Mesenchymal stem cell (in vitro differentiated cells and primary cell): ENCODE measurements at regions not wholly inside any gene's neighbourhood (a gene's known extent, or its start where the extent isn't known, plus 50 kb on each side); places are given as distances from the start of the nearest gene placed in this dataset.

Experiments used
- DNase-seq: peaks from one replicate; pipeline ENCODE4 v3.0.0-alpha.2; 2013
- H2AFZ ChIP-seq: one replicate; pipeline ENCODE4 v1.6.1; 2013; ENCODE audit warnings: low read depth, mild to moderate bottlenecking, control low read depth, inconsistent platforms, low read length, moderate library complexity
- H2AK5ac ChIP-seq: 2 replicates; pipeline ENCODE4 v1.6.1; 2013; ENCODE audit warnings: low read length, moderate library complexity, mild to moderate bottlenecking, inconsistent platforms; ENCODE audit not compliant: severe bottlenecking
- H2BK120ac ChIP-seq: one replicate; pipeline ENCODE4 v1.6.1; 2013; ENCODE audit warnings: low read depth, mild to moderate bottlenecking, inconsistent platforms, low read length, moderate library complexity
- H2BK12ac ChIP-seq, 2 experiments: one replicate each; pipeline ENCODE4 v1.6.1; 2013; ENCODE audit warnings: inconsistent platforms in 2 of 2, low read length in 2 of 2, mild to moderate bottlenecking in 2 of 2, moderate library complexity in 2 of 2, control low read depth in 1 of 2
- H2BK15ac ChIP-seq: one replicate; pipeline ENCODE4 v1.6.1; 2013; ENCODE audit warnings: mild to moderate bottlenecking, low read depth, inconsistent platforms; ENCODE audit not compliant: poor library complexity, severe bottlenecking
- H2BK5ac ChIP-seq: 2 replicates; pipeline ENCODE4 v1.6.1; 2013; ENCODE audit warnings: low read depth, mild to moderate bottlenecking, low read length, control low read depth, inconsistent platforms; ENCODE audit not compliant: poor library complexity, severe bottlenecking
- H3K14ac ChIP-seq, 2 experiments: one replicate each; pipeline ENCODE4 v1.6.1; 2013; ENCODE audit warnings: inconsistent platforms in 2 of 2, low read length in 2 of 2, control low read depth in 1 of 2, mild to moderate bottlenecking in 1 of 2, moderate library complexity in 1 of 2
- H3K18ac ChIP-seq, 2 experiments: one replicate each; pipeline ENCODE4 v1.6.1; 2013; ENCODE audit warnings: inconsistent platforms in 2 of 2, low read length in 2 of 2, control low read depth in 1 of 2, low read depth in 1 of 2, mild to moderate bottlenecking in 1 of 2
- H3K23ac ChIP-seq, 2 experiments: one replicate each; pipeline ENCODE4 v1.6.1; 2013; ENCODE audit warnings: inconsistent platforms in 2 of 2, low read length in 2 of 2, mild to moderate bottlenecking in 2 of 2, moderate library complexity in 2 of 2, control low read depth in 1 of 2
- H3K27ac ChIP-seq: 2 replicates; pipeline ENCODE4 v1.5.1; 2013; ENCODE audit warnings: mild to moderate bottlenecking, moderate library complexity, low read length, control low read depth, inconsistent platforms; ENCODE audit not compliant: poor library complexity, severe bottlenecking
- H3K27me3 ChIP-seq, 2 experiments: 2 replicates each; pipeline versions ENCODE4 v1.6.1 to v1.7.0; 2013; ENCODE audit warnings: low read length in 2 of 2, mild to moderate bottlenecking in 2 of 2, moderate library complexity in 2 of 2, control low read depth in 1 of 2, inconsistent platforms in 1 of 2; ENCODE audit not compliant: control insufficient read depth in 1 of 2, insufficient read depth in 1 of 2
- H3K36me3 ChIP-seq, 2 experiments: 2 replicates each; pipeline versions ENCODE4 v1.6.1 to v1.7.0; 2013; ENCODE audit warnings: low read length in 2 of 2, control low read depth in 1 of 2, inconsistent platforms in 1 of 2, low read depth in 1 of 2, mild to moderate bottlenecking in 1 of 2; ENCODE audit not compliant: insufficient read depth in 2 of 2, control insufficient read depth in 1 of 2
- H3K4ac ChIP-seq, 2 experiments: one replicate each; pipeline ENCODE4 v1.6.1; 2013; ENCODE audit warnings: inconsistent platforms in 2 of 2, low read length in 2 of 2, mild to moderate bottlenecking in 2 of 2, moderate library complexity in 2 of 2, control low read depth in 1 of 2, low read depth in 1 of 2
- H3K4me1 ChIP-seq: 2 replicates; pipeline ENCODE4 v1.6.1; 2013; ENCODE audit warnings: low read depth, low read length, control low read depth; ENCODE audit not compliant: control insufficient read depth, insufficient read depth
- H3K4me2 ChIP-seq: 2 replicates; pipeline ENCODE4 v1.6.1; 2013; ENCODE audit warnings: low read length, mild to moderate bottlenecking, inconsistent platforms; ENCODE audit not compliant: poor library complexity, severe bottlenecking
- H3K4me3 ChIP-seq, 2 experiments: 2 replicates each; pipeline versions ENCODE4 v1.5.1 to v1.7.0; 2013; ENCODE audit warnings: low read length in 2 of 2, mild to moderate bottlenecking in 2 of 2, control low read depth in 1 of 2, low read depth in 1 of 2; ENCODE audit not compliant: insufficient read depth in 1 of 2
- H3K79me1 ChIP-seq: replicated peaks from 2 replicates; pipeline ENCODE4 v1.6.1; 2013; ENCODE audit warnings: mild to moderate bottlenecking, control low read depth, low read length, inconsistent platforms; ENCODE audit not compliant: poor library complexity, severe bottlenecking
- H3K9ac ChIP-seq: 2 replicates; pipeline ENCODE4 v1.7.0; 2013; ENCODE audit warnings: mild to moderate bottlenecking, low read length, moderate library complexity
- H3K9me3 ChIP-seq: 2 replicates; pipeline ENCODE4 v1.7.0; 2013; ENCODE audit warnings: mild to moderate bottlenecking, low read length; ENCODE audit not compliant: control insufficient read depth
- H4K8ac ChIP-seq: one replicate; pipeline ENCODE4 v1.6.1; 2013; ENCODE audit warnings: inconsistent platforms, mild to moderate bottlenecking, low read length, moderate library complexity
- H4K91ac ChIP-seq: one replicate; pipeline ENCODE4 v1.6.1; 2013; ENCODE audit warnings: mild to moderate bottlenecking, low read length, inconsistent platforms
- WGBS: methylation state at CpG from one replicate; pipeline ENCODE4 v1.1.7; 2013; ENCODE audit warnings: mixed read lengths; 5-methylcytosine and 5-hydroxymethylcytosine counted together

- Histone ChIP-seq H4K91ac (no peak overlapping the region), H3K4me1 (no peaks in the 10 kb centered on the region), H3K9ac (no peak overlapping the region), H2BK15ac (no peak overlapping the region), H3K27ac (no peak overlapping the region), H2BK120ac (no peak overlapping the region), H3K9me3 (no peaks in the 10 kb centered on the region), H3K36me3 (no peaks in the 10 kb centered on the region), H2BK5ac (no peak overlapping the region), H3K4ac (no peak overlapping the region), H3K23ac (no peak overlapping the region), H4K8ac (no peak overlapping the region), H3K27me3 (peaks cover 5 to 9% of the 10 kb centered on the region in 2 experiments), H3K4me3 (no peak overlapping the region), H2AK5ac (no peak overlapping the region), H3K79me1 (no peaks in the 10 kb centered on the region), H2AFZ (no peak overlapping the region), H3K18ac (peak overlapping the region in 1 of 2 experiments; percentile 18), H3K14ac (no peak overlapping the region), H2BK12ac (no peak overlapping the region), H3K4me2 (no peak overlapping the region)
- 72% methylated on average over 14 of the region's 15 CpGs for WGBS
- DNase-seq = no peak
Observed at GRCh38 chr2:128755695-128756364, 437.2 kb upstream of the HS6ST1 start.

GRCh38 chr2:128756365-128756717 is 437.7 kb upstream of the HS6ST1 start:
- no peak overlapping the region for H3K4me2 ChIP-seq
- H3K9me3 ChIP-seq = no peaks in the 10 kb centered on the region
- H3K4ac ChIP-seq = no peak overlapping the region
- no peak overlapping the region for H2BK120ac ChIP-seq
- H3K9ac ChIP-seq = no peak overlapping the region
- H2BK15ac ChIP-seq = no peak overlapping the region
- H2BK12ac ChIP-seq = peak overlapping the region in 1 of 2 experiments; percentile 6
- no peak overlapping the region for H4K8ac ChIP-seq
- no peak overlapping the region for H3K27ac ChIP-seq
- no peaks in the 10 kb centered on the region for H3K36me3 ChIP-seq
- no peak overlapping the region for H3K18ac ChIP-seq
- H3K4me3 ChIP-seq = no peak overlapping the region
- DNase-seq = peak; percentile 3
- H3K23ac ChIP-seq = no peak overlapping the region
- H3K27me3 ChIP-seq = peaks cover 5 to 9% of the 10 kb centered on the region in 2 experiments
- H4K91ac ChIP-seq = no peak overlapping the region
- H2BK5ac ChIP-seq = no peak overlapping the region
- no peaks in the 10 kb centered on the region for H3K4me1 ChIP-seq
- H3K14ac ChIP-seq = no peak overlapping the region
- no peak overlapping the region for H2AFZ ChIP-seq
- 8% methylated on average over 2 of the region's 2 CpGs for WGBS
- no peak overlapping the region for H2AK5ac ChIP-seq
- H3K79me1 ChIP-seq = no peaks in the 10 kb centered on the region

GRCh38 chr2:128765811-128766210 is 447.1 kb upstream of the HS6ST1 start:
- no peak overlapping the region for H3K4ac ChIP-seq
- H2AFZ ChIP-seq = no peak overlapping the region
- H3K14ac ChIP-seq = no peak overlapping the region
- no peaks in the 10 kb centered on the region for H3K79me1 ChIP-seq
- no peaks in the 10 kb centered on the region for H3K27me3 ChIP-seq
- H3K27ac ChIP-seq = no peak overlapping the region
- H4K91ac ChIP-seq = no peak overlapping the region
- WGBS = 81% methylated on average over 6 of the region's 6 CpGs
- no peak overlapping the region for H4K8ac ChIP-seq
- no peaks in the 10 kb centered on the region for H3K36me3 ChIP-seq
- no peak overlapping the region for H2AK5ac ChIP-seq
- peaks cover 19% of the 10 kb centered on the region for H3K9me3 ChIP-seq
- no peak overlapping the region for H2BK5ac ChIP-seq
- no peak overlapping the region for H3K4me3 ChIP-seq
- H2BK15ac ChIP-seq = no peak overlapping the region
- H2BK120ac ChIP-seq = no peak overlapping the region
- no peak overlapping the region for H3K23ac ChIP-seq
- no peak overlapping the region for H2BK12ac ChIP-seq
- no peak overlapping the region for H3K18ac ChIP-seq
- no peak overlapping the region for H3K9ac ChIP-seq
- no peak overlapping the region for H3K4me2 ChIP-seq
- DNase-seq = no peak
- no peaks in the 10 kb centered on the region for H3K4me1 ChIP-seq

GRCh38 chr2:128768041-128768440 is 449.4 kb upstream of the HS6ST1 start:
- no peak overlapping the region for H3K27ac ChIP-seq
- H3K14ac ChIP-seq = no peak overlapping the region
- H3K79me1 ChIP-seq = no peaks in the 10 kb centered on the region
- H3K4ac ChIP-seq = no peak overlapping the region
- H3K36me3 ChIP-seq = no peaks in the 10 kb centered on the region
- no peak overlapping the region for H2BK15ac ChIP-seq
- no peak overlapping the region for H2BK120ac ChIP-seq
- no peak overlapping the region for H3K23ac ChIP-seq
- H3K4me1 ChIP-seq = no peaks in the 10 kb centered on the region
- H3K4me3 ChIP-seq = no peak overlapping the region
- H3K9ac ChIP-seq = no peak overlapping the region
- H3K9me3 ChIP-seq = peaks cover 19% of the 10 kb centered on the region
- no peak overlapping the region for H2AFZ ChIP-seq
- no peak overlapping the region for H4K91ac ChIP-seq
- H3K27me3 ChIP-seq = no peaks in the 10 kb centered on the region
- 71% methylated on average over 1 of the region's 1 CpG for WGBS
- no peak overlapping the region for H2BK12ac ChIP-seq
- no peak for DNase-seq
- H3K4me2 ChIP-seq = no peak overlapping the region
- no peak overlapping the region for H2BK5ac ChIP-seq
- H3K18ac ChIP-seq = no peak overlapping the region
- H4K8ac ChIP-seq = no peak overlapping the region
- no peak overlapping the region for H2AK5ac ChIP-seq
